Lower lobe of right lung (tissue), 2 donors: ENCODE measurements at regions not wholly inside any gene's neighbourhood (a gene's known extent, or its start where the extent isn't known, plus 50 kb on each side); places are given as distances from the start of the nearest gene placed in this dataset.
A peak's percentile ranks its signal among the peaks of the same experiment; 100 is the strongest.

ENCODE experiments used
- ATAC-seq, 2 donors: fragments of 200-7000 bp; cut with Tn5 transposase; one replicate each; pipeline ENCODE4 v1.9.1; 2020 to 2022; ENCODE audit warnings: mild to moderate bottlenecking in 2 of 2, moderate library complexity in 2 of 2
- DNase-seq: peaks from one replicate; pipeline ENCODE4 v3.0.0-alpha.2; 2020
- H3K27ac ChIP-seq: fragments of 200-600 bp; one replicate; pipeline ENCODE4 v1.8.0; 2022
- H3K27me3 ChIP-seq: fragments of 200-600 bp; one replicate; pipeline ENCODE4 v1.8.0; 2022; ENCODE audit warnings: low read depth
- H3K36me3 ChIP-seq: fragments of 200-600 bp; one replicate; pipeline ENCODE4 v1.8.0; 2022; ENCODE audit warnings: mild to moderate bottlenecking
- H3K4me1 ChIP-seq: fragments of 200-600 bp; one replicate; pipeline ENCODE4 v1.8.0; 2022
- H3K4me3 ChIP-seq: fragments of 200-600 bp; one replicate; pipeline ENCODE4 v1.8.0; 2022; ENCODE audit warnings: mild to moderate bottlenecking
- H3K9me3 ChIP-seq: fragments of 200-600 bp; one replicate; pipeline ENCODE4 v1.8.0; 2022
- intact Hi-C: fragments of 100-400 bp; cut with DNase I; formaldehyde crosslinking; loops from one replicate; pipeline ENCODE4 v1.11.0; 2022
- TF ChIP-seq, protein P1 (sequence below): fragments of 200-600 bp; IDR thresholded peaks from one replicate; pipeline ENCODE4 v1.8.0; 2022; ENCODE audit warnings: antibody characterized with exemption, mild to moderate bottlenecking
- donor health status: DM: no; HTN: yes; CAD: no; lungs with severe emphysema.

DNA sequence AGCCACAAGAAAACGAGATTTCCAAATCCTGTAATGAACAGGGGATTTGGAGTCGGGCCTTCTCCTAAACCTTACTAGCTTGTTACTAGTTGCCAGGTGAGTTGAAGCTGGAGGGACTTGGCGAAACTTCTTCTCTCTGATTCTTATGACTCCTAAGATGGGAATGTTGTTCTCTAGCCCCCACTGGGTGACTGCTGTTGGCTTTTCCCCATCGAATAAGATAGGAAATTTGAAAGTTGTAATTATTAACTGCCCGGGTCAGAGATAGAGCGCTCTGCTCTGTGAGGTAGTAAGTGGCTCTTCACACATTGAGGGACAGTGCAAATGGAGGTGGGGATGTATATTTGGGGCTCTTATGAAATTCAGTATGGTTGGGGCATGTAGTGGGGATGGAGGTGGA is 111.2 kb upstream of the MBNL2 start:
- Histone ChIP-seq H3K27ac (no peak overlapping the region), H3K36me3 (no peaks in the 10 kb centered on the region), H3K4me1 (peaks cover 61% of the 10 kb centered on the region), H3K4me3 (no peak overlapping the region), H3K27me3 (no peaks in the 10 kb centered on the region), H3K9me3 (no peaks in the 10 kb centered on the region)
- intact Hi-C loops = loop anchor here (10.0 kb wide), 2 partner anchors 114 to 244 kb away; partner anchors contain the start of gene MBNL2
- DNase-seq (no peak), ATAC-seq (no peak)
- TF ChIP-seq, protein P1, sequence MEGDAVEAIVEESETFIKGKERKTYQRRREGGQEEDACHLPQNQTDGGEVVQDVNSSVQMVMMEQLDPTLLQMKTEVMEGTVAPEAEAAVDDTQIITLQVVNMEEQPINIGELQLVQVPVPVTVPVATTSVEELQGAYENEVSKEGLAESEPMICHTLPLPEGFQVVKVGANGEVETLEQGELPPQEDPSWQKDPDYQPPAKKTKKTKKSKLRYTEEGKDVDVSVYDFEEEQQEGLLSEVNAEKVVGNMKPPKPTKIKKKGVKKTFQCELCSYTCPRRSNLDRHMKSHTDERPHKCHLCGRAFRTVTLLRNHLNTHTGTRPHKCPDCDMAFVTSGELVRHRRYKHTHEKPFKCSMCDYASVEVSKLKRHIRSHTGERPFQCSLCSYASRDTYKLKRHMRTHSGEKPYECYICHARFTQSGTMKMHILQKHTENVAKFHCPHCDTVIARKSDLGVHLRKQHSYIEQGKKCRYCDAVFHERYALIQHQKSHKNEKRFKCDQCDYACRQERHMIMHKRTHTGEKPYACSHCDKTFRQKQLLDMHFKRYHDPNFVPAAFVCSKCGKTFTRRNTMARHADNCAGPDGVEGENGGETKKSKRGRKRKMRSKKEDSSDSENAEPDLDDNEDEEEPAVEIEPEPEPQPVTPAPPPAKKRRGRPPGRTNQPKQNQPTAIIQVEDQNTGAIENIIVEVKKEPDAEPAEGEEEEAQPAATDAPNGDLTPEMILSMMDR = no peak

GRCh38 chr13:97111756-97112155 is 110.4 kb upstream of the MBNL2 start:
- TF ChIP-seq, protein P1 = no peak
- ATAC-seq (peak in 1 of 2 donors; percentile 35), DNase-seq (no peak)
- intact Hi-C loops = loop anchor here (10.0 kb wide), 2 partner anchors 113 to 243 kb away; partner anchors contain the start of gene MBNL2
- Histone ChIP-seq H3K27ac (no peak overlapping the region), H3K9me3 (no peaks in the 10 kb centered on the region), H3K36me3 (no peaks in the 10 kb centered on the region), H3K27me3 (no peaks in the 10 kb centered on the region), H3K4me1 (peaks cover 69% of the 10 kb centered on the region), H3K4me3 (no peak overlapping the region)

- no peaks in the 10 kb centered on the region for H3K36me3 ChIP-seq
- intact Hi-C loops = loop anchor here (10.0 kb wide), 2 partner anchors 112 to 242 kb away; partner anchors contain the start of gene MBNL2
- no peak overlapping the region for H3K27ac ChIP-seq
- peaks cover 73% of the 10 kb centered on the region for H3K4me1 ChIP-seq
- TF ChIP-seq, protein P1 = no peak
- no peak for DNase-seq
- no peak for ATAC-seq
- no peak overlapping the region for H3K4me3 ChIP-seq
- H3K27me3 ChIP-seq = no peaks in the 10 kb centered on the region
- no peaks in the 10 kb centered on the region for H3K9me3 ChIP-seq
Measured at GRCh38 chr13:97112446-97113152, 109.5 kb upstream of the MBNL2 start.

DNA sequence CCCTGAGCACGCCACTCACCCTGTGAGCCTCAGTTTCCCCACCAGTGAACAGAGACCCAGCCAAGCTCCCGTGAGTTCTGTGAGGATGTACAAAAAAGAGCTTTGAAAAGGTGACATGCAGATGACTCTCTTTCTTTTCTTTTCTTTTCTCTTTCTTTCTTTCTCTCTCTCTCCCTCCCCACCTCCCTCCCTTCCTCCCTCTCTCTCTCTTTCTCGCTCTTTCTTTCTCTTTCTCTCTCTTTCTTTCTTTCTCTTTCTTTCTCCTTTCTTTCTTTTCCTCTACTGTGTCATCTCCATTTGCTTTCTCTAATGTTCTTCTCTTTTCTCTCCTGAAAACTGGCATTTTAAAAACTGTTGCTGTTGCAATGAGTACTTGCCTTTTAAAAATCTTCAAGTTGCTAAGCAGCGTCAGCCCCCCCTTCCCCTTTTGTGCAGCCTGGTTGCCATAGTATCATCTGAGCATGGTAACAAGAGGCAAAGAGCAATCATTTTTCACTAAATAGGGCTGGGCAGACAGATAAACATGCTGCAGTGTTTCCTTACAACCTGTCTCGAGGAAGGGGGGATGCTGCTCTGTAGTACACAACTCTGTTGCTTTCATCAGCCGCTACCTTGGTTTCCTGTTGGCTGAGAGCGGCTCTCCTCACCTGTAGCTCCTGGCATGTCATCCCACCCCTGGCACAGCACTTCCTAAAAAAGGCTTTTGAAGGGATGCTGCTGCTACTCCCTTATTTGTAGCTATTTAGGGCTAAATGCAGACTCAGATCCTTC is 108.7 kb upstream of the MBNL2 start:
- H3K27me3 ChIP-seq = no peaks in the 10 kb centered on the region
- DNase-seq (no peak), ATAC-seq (no peak)
- no peaks in the 10 kb centered on the region for H3K9me3 ChIP-seq
- no peak overlapping the region for H3K4me3 ChIP-seq
- intact Hi-C loops = loop anchor here (10.0 kb wide), 2 partner anchors 111 to 241 kb away; partner anchors contain the start of gene MBNL2
- H3K4me1 ChIP-seq = peaks cover 73% of the 10 kb centered on the region
- no peaks in the 10 kb centered on the region for H3K36me3 ChIP-seq
- TF ChIP-seq, protein P1 = no peak
- H3K27ac ChIP-seq = no peak overlapping the region

DNA sequence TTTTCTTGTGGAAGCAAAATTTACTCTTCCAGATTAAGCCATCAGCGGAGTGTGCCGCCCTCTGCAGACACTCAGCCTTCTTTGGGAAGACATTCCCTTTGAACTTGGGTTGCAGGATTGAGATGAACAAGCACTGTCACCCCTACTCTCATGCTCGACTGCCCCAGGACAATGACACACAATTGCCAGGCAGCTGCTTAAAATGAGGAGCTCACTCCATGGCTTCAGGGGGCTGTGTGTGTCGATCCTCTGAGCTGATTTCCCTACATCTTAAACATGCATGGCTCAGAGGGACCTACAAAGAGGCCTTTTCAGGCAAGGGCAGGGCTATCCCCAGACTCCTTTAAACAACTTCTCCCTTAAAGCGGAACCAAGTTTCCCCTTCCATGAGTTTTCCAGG is 107.5 kb upstream of the MBNL2 start:
- Histone ChIP-seq H3K4me1 (peaks cover 63% of the 10 kb centered on the region), H3K27ac (peak overlapping the region; percentile 47), H3K36me3 (no peaks in the 10 kb centered on the region), H3K4me3 (no peak overlapping the region), H3K27me3 (no peaks in the 10 kb centered on the region), H3K9me3 (no peaks in the 10 kb centered on the region)
- DNase-seq (no peak), ATAC-seq (no peak)
- TF ChIP-seq, protein P1 = no peak
- intact Hi-C loops = loop anchor here (10.0 kb wide), 2 partner anchors 110 to 240 kb away; partner anchors contain the start of gene MBNL2
